ENCODE measurements at regions not wholly inside any gene's neighbourhood (a gene's known extent, or its start where the extent isn't known, plus 50 kb on each side); places are given as distances from the start of the nearest gene placed in this dataset.
"Not testable (repeated sequence)": the region's sequence is repeated elsewhere in the genome, so short reads cannot be mapped to it uniquely, and the experiment has no call there.

- H3K36me3 ChIP-seq: no peaks in the 10 kb centered on the region
- no peaks in the 10 kb centered on the region for H3K9me3 ChIP-seq
- no peaks in the 10 kb centered on the region for H3K4me1 ChIP-seq
- intact Hi-C loops (cut with DNase I; ENCODE audit: low total_unique reads): no loop called here
- WGBS, 5 donors: 66 to 90% (median 79%) methylated on average over 4 of the region's 4 CpGs
- H3K27ac ChIP-seq: no peak overlapping the region
- TF ChIP-seq CTCF (IDR thresholded peaks at IDR 0.05): no peak
- no peak for TF ChIP-seq EP300 (IDR thresholded peaks at IDR 0.05)
- TF ChIP-seq POLR2AphosphoS5 (IDR thresholded peaks at IDR 0.05): no peak
- TF ChIP-seq POLR2A (IDR thresholded peaks at IDR 0.05): no peak
- no peaks in the 10 kb centered on the region for H3K27me3 ChIP-seq
- no peak for DNase-seq
- H3K4me3 ChIP-seq: no peak overlapping the region
These were observed 262.9 kb upstream of the GULP1 start for GRCh38 chr2:188028739-188029138.

DNA sequence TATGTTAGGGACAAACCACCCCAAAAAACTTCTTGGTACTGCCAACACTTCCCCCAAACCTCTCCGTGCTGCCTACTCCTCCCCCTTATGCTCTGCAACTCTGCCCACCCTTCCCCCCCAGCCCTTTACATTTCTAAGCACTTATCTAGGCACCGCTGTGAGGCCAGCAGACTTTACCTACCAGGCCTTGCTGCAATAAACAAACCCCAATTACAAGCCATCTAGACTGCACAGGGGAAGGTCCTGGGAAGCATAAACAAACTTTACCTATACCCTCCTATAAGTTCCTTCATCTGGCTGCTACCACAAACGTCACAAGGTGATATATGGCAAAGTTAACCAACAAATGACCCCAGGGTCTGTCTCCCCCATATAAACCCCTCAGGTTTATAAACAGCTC, 259.4 kb upstream of the GULP1 start:
- H3K27ac ChIP-seq: no peak overlapping the region
- no peak overlapping the region for H3K4me3 ChIP-seq
- DNase-seq: no peak
- WGBS, 5 donors: 45 to 61% (median 47%) methylated on average over 3 of the region's 3 CpGs
- no peaks in the 10 kb centered on the region for H3K9me3 ChIP-seq
- no peaks in the 10 kb centered on the region for H3K36me3 ChIP-seq
- H3K27me3 ChIP-seq: no peaks in the 10 kb centered on the region
- TF ChIP-seq POLR2A (IDR thresholded peaks at IDR 0.05): no peak
- no peak for TF ChIP-seq POLR2AphosphoS5 (IDR thresholded peaks at IDR 0.05)
- no peak for TF ChIP-seq CTCF (IDR thresholded peaks at IDR 0.05)
- no peak for TF ChIP-seq EP300 (IDR thresholded peaks at IDR 0.05)
- H3K4me1 ChIP-seq: no peaks in the 10 kb centered on the region
- intact Hi-C loops (cut with DNase I; ENCODE audit: low total_unique reads): no loop called here

GRCh38 chr2:188032786-188033185, 258.9 kb upstream of the GULP1 start:
- WGBS, 5 donors: 47 to 67% (median 52%) methylated on average over 3 of the region's 3 CpGs
- intact Hi-C loops (cut with DNase I; ENCODE audit: low total_unique reads): no loop called here

GRCh38 chr2:188033240-188033639, 258.4 kb upstream of the GULP1 start:
- 65 to 85% (median 77%) methylated on average over 1 of the region's 1 CpG for WGBS, 5 donors

More at GRCh38 chr2:188032786-188033185, 258.9 kb upstream of the GULP1 start:
- Histone ChIP-seq H3K27me3 (no peaks in the 10 kb centered on the region), H3K9me3 (no peaks in the 10 kb centered on the region), H3K4me3 (no peak overlapping the region), H3K27ac (no peak overlapping the region), H3K4me1 (no peaks in the 10 kb centered on the region), H3K36me3 (no peaks in the 10 kb centered on the region)
- DNase-seq: no peak
- TF ChIP-seq POLR2AphosphoS5 (IDR thresholded peaks at IDR 0.05): no peak
- TF ChIP-seq EP300 (IDR thresholded peaks at IDR 0.05): no peak
- TF ChIP-seq POLR2A (IDR thresholded peaks at IDR 0.05): no peak
- no peak for TF ChIP-seq CTCF (IDR thresholded peaks at IDR 0.05)

DNA sequence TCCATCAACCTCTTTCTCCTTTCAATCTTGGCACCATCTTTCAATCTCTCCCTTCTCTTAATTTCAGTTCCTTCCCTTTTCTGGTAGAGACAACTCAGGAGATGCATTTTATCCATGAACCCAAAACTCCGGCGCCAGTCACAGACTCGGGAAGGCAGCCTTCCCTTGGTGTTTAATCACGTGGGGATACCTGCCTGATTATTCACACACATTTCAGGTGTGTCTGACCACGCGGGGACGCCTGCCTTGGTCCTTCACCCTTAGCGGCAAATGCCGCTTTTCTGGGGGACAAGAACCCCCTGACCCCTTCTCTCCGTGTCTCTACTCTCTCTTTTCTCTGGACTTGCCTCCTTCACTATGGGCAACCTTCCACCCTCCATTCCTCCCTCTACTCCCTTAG, 257.6 kb upstream of the GULP1 start:
- H3K36me3 ChIP-seq; H3K9me3 ChIP-seq; H3K27me3 ChIP-seq; H3K4me1 ChIP-seq; intact Hi-C loops (cut with DNase I; ENCODE audit: low total_unique reads); H3K4me3 ChIP-seq; DNase-seq; H3K27ac ChIP-seq: not testable (repeated sequence)
- 61 to 84% (median 83%) methylated on average over 10 of the region's 10 CpGs for WGBS, 5 donors

More at GRCh38 chr2:188033240-188033639, 258.4 kb upstream of the GULP1 start:
- H3K27ac ChIP-seq; H3K9me3 ChIP-seq; H3K36me3 ChIP-seq; H3K27me3 ChIP-seq; intact Hi-C loops (cut with DNase I; ENCODE audit: low total_unique reads); H3K4me1 ChIP-seq; DNase-seq; H3K4me3 ChIP-seq: not testable (repeated sequence)

- H3K9me3 ChIP-seq; H3K4me3 ChIP-seq; intact Hi-C loops (cut with DNase I; ENCODE audit: low total_unique reads); H3K27me3 ChIP-seq; H3K36me3 ChIP-seq; H3K4me1 ChIP-seq; DNase-seq; H3K27ac ChIP-seq: not testable (repeated sequence)
- WGBS, 5 donors: 80 to 93% (median 87%) methylated on average over 9 of the region's 9 CpGs
These were observed 256.3 kb upstream of the GULP1 start for GRCh38 chr2:188035377-188035776.

GRCh38 chr2:188036786-188037185, 254.9 kb upstream of the GULP1 start:
- intact Hi-C loops (cut with DNase I; ENCODE audit: low total_unique reads); H3K36me3 ChIP-seq; H3K27me3 ChIP-seq; H3K9me3 ChIP-seq; H3K27ac ChIP-seq; H3K4me1 ChIP-seq; DNase-seq; H3K4me3 ChIP-seq: not testable (repeated sequence)
- WGBS, 5 donors: 87 to 93% (median 90%) methylated on average over 5 of the region's 5 CpGs

All from stomach (tissue), 8 donors.